H54 (cell line): ENCODE measurements at regions not wholly inside any gene's neighbourhood (a gene's known extent, or its start where the extent isn't known, plus 50 kb on each side); places are given as distances from the start of the nearest gene placed in this dataset.
"Not testable (repeated sequence)": the region's sequence is repeated elsewhere in the genome, so short reads cannot be mapped to it uniquely, and the experiment has no call there.

Experiments used
- DNase-seq: peaks from one replicate; pipeline ENCODE4 v3.0.0; 2011; ENCODE audit warnings: low spot score, mixed read lengths; ENCODE audit not compliant: insufficient read length
- FAIRE-seq: peaks from 3 replicates; lab custom pipeline; 2011; peaks lifted over from hg19 to GRCh38; lab: Jason Lieb, UNC
- POLR2A ChIP-seq: IDR thresholded peaks from 2 replicates; pipeline ENCODE4 v1.6.1; 2011; ENCODE audit warnings: low read depth, mild to moderate bottlenecking, low read length

GRCh38 chr6:164749221-164750064, 560.0 kb downstream of the C6orf118 start:
- no peak for DNase-seq
- no peak for TF ChIP-seq POLR2A
- FAIRE-seq, result no peak

DNA sequence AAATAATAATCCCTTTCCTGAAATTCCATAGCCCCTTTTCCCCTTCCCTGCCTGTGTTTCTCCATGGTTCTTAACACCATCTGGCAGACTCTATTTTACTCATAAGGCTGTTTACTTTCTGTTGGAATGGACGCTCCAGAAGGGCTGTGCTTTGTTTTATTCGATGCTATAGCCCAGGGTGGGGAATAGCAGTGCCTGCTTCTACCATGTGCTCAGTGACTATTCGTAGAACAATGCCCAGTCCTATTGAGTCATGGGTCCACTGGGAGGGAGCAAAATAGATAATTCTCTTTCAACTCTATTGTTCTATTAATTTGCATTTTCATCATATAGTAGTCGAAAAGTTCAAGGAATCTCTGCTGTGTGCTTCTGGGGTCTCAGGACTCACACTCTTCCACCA, 565.1 kb downstream of the C6orf118 start:
- FAIRE-seq (no peak), DNase-seq (no peak)
- TF ChIP-seq POLR2A, result no peak

- TF ChIP-seq POLR2A, result no peak
- FAIRE-seq, result no peak
- DNase-seq, result no peak
Observed at GRCh38 chr6:164741938-164742451, 567.4 kb downstream of the C6orf118 start.

DNA sequence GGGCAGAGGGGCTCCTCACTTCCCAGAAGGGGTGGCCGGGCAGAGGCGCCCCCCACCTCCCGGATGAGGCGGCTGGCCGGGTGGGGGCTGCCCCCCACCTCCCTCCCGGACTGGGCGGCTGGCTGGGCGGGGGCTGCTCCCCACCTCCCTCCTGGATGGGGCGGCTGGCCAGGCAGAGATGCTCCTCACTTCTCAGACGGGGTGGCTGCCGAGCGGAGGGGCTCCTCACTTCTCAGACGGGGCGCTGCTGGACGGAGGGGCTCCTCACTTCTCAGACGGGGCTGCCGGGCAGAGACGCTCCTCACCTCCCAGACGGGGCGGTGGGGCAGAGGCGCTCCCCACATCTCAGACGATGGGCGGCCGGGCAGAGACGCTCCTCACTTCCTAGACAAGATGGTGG, 573.3 kb downstream of the C6orf118 start:
- not testable (repeated sequence) for FAIRE-seq, DNase-seq

DNA sequence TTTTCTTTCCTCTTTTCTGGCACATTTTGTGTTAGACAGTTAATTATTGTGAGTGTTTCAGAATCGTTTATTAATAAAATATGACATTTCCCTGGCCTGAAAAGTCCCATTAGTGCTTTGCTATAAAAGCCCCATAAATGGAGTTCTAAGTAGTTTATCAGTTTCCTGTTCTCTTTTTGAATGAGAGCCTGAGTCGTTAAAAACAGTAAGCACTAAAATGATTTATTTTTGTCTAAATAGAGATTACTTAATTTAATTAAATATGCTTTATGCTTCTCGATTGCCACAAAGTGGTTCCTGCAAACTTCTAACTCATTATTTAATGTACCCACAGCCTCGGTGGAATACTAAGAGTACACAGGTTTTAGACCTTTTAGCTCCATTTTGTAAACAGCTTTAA, 577.9 kb downstream of the C6orf118 start:
- DNase-seq, result no peak
- FAIRE-seq, result no peak
- TF ChIP-seq POLR2A, result no peak

DNA sequence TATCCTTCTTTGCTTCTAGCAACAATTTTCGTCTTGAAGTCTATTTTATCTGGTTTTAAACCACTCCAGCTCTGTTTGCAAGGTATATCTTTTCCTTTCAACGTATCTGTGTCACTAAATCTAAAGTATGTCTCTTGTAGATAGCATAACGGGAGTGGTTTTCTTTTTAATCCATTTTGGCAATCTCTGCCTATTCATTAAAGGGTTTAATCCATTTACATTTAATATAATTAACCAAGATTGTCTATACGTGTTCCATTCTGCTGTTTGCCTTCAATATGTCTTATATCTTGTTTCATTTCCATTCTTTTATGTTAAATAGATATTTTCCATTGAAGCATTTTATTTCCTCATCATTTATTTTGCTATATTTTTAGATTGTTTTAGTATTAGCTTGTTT, 587.9 kb downstream of the C6orf118 start:
- no peak for DNase-seq
- no peak for FAIRE-seq
- no peak for TF ChIP-seq POLR2A

DNA sequence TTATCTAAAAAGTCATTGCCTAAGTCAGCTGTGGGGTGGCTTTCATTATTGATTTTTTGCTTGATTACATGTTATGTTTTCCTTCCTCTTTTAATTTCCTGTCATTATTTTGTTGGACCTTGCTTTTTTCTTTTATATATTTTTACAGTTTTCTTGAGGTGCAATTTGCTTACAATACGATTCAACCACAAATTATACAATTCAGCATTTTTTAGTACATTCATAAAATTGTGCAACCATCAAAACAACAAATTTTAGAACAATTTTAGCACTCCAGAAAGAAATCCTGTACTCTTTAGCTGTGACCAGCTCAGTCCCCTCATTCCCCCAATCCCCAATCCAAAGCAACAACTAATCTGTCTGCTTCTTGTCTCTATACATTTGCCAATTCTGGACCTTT, 608.9 kb downstream of the C6orf118 start:
- DNase-seq, result no peak
- no peak for TF ChIP-seq POLR2A
- FAIRE-seq, result no peak

- FAIRE-seq, result no peak
- no peak for DNase-seq
- TF ChIP-seq POLR2A, result no peak
Observed at GRCh38 chr6:164695896-164696295, 613.5 kb downstream of the C6orf118 start.

- DNase-seq (no peak), FAIRE-seq (no peak)
- TF ChIP-seq POLR2A, result no peak
Observed at GRCh38 chr6:164694386-164694785, 615.0 kb downstream of the C6orf118 start.

- no peak for DNase-seq
- no peak for FAIRE-seq
- TF ChIP-seq POLR2A, result no peak
Observed at GRCh38 chr6:164693944-164694343, 615.5 kb downstream of the C6orf118 start.

GRCh38 chr6:164692772-164693510, 616.5 kb downstream of the C6orf118 start:
- no peak for TF ChIP-seq POLR2A
- no peak for FAIRE-seq
- no peak for DNase-seq

GRCh38 chr6:164690702-164691500, 618.5 kb downstream of the C6orf118 start:
- TF ChIP-seq POLR2A, result no peak
- DNase-seq, result no peak
- FAIRE-seq, result no peak

- FAIRE-seq, result no peak
- TF ChIP-seq POLR2A, result no peak
- no peak for DNase-seq
Observed at GRCh38 chr6:164690241-164690640, 619.2 kb downstream of the C6orf118 start.

GRCh38 chr6:164665328-164665727, 644.1 kb downstream of the C6orf118 start:
- no peak for TF ChIP-seq POLR2A
- DNase-seq (no peak), FAIRE-seq (no peak)
